ENCODE measurements at regions not wholly inside any gene's neighbourhood (a gene's known extent, or its start where the extent isn't known, plus 50 kb on each side); places are given as distances from the start of the nearest gene placed in this dataset.

GRCh38 chr1:193365966-193366365, 179.6 kb upstream of the B3GALT2 start:
- no peak for ATAC-seq
- ChIA-PET SMC1A (ENCODE audit: uncharacterized antibody, unreplicated experiment) (no interaction called here), POLR2A (no interaction called here), RAD21 (ENCODE audit: unreplicated experiment) (no interaction called here), CTCF (interaction anchor here (1.0 kb wide), 1 partner anchor 49 kb away, joined by 3 read pairs; no protein-coding TSS in a partner anchor)
- Histone ChIP-seq H3K27ac (ENCODE audit: control insufficient read depth, insufficient read depth) (no peak overlapping the region), H3K4me1 (ENCODE audit: control insufficient read depth, insufficient read depth, low read length) (no peaks in the 10 kb centered on the region), H3K79me2 (ENCODE audit: control insufficient read depth, insufficient read depth, low read length) (no peaks in the 10 kb centered on the region), H4K20me1 (ENCODE audit: control insufficient read depth, insufficient read depth) (no peaks in the 10 kb centered on the region), H3K4me2 (ENCODE audit: control insufficient read depth, insufficient read depth) (no peak overlapping the region), H3K9me3 (replicated peaks; ENCODE audit: control insufficient read depth, insufficient read depth, low read length) (no peaks in the 10 kb centered on the region), H3K9ac (ENCODE audit: control insufficient read depth, insufficient read depth, low read length) (no peak overlapping the region), H3K4me3 (no peak overlapping the region), H3K27me3 (replicated peaks in 1 of 2; ENCODE audit: control insufficient read depth in 2 of 2, insufficient read depth in 2 of 2, low read length in 1 of 2) (no peaks in the 10 kb centered on the region), H3K36me3 (ENCODE audit: control insufficient read depth in 2 of 2, insufficient read depth in 2 of 2, low read length in 1 of 2) (no peaks in the 10 kb centered on the region), H2AFZ (ENCODE audit: control insufficient read depth, low read depth, low read length) (no peak overlapping the region)
- TF ChIP-seq SMC3 (IDR thresholded peaks at IDR 0.05; ENCODE audit: borderline replicate concordance, low read length) (no peak), TCF3 (IDR thresholded peaks at IDR 0.05; ENCODE audit: borderline replicate concordance, insufficient read depth, low read depth, low read length) (no peak), SMAD1 (IDR thresholded peaks at IDR 0.05; ENCODE audit: low read depth, partially characterized antibody) (no peak), NBN (IDR thresholded peaks at IDR 0.05) (no peak), CBFB (IDR thresholded peaks at IDR 0.05; ENCODE audit: low read depth) (no peak), E2F4 (IDR thresholded peaks at IDR 0.05; ENCODE audit: low read depth, low read length) (no peak), NR2F1 (conservative IDR thresholded peaks at IDR 0.05) (no peak), NFYB (IDR thresholded peaks at IDR 0.05; ENCODE audit: insufficient read depth, low read depth, low read length) (no peak), BRCA1 (IDR thresholded peaks at IDR 0.05; ENCODE audit: low read depth, low read length) (no peak), DPF2 (IDR thresholded peaks at IDR 0.05) (no peak), SUZ12 (IDR thresholded peaks at IDR 0.05; ENCODE audit: unreplicated experiment) (no peak)
- intact Hi-C loops (cut with micrococcal nuclease; ENCODE audit: unreplicated experiment), result no loop called here
- no TSS peak for BruUV-seq (replicated peaks)
- WGBS (ENCODE audit: insufficient coverage, insufficient replicate concordance, low lambda C conversion rate, missing lambda C conversion rate), result 88% methylated on average over 2 of the region's 2 CpGs
- DNase-seq (ENCODE audit: low read depth, low spot score), result no peak
- no peak for FAIRE-seq
- in situ Hi-C loops (cut with MboI), result no loop called here
